ENCODE measurements at regions not wholly inside any gene's neighbourhood (a gene's known extent, or its start where the extent isn't known, plus 50 kb on each side); places are given as distances from the start of the nearest gene placed in this dataset.

- H3K4me3 ChIP-seq (ENCODE audit: insufficient read depth, low read length, poor library complexity, severe bottlenecking): no peak overlapping the region
- H3K27ac ChIP-seq (ENCODE audit: low read depth, low read length): no peak overlapping the region
- no peaks in the 10 kb centered on the region for H4K20me1 ChIP-seq (ENCODE audit: low read depth, low read length)
- no peak for TF ChIP-seq EZH2phosphoT487 (conservative IDR thresholded peaks at IDR 0.05; ENCODE audit: low read length)
- TF ChIP-seq CTCF (IDR thresholded peaks at IDR 0.05; ENCODE audit: insufficient read depth, low read length, poor library complexity, severe bottlenecking): no peak
- no peaks in the 10 kb centered on the region for H3K9me2 ChIP-seq (replicated peaks; ENCODE audit: insufficient read depth, low read length)
- H3K9ac ChIP-seq (ENCODE audit: low read length): no peak overlapping the region
- H3K27me3 ChIP-seq (ENCODE audit: low read length): no peaks in the 10 kb centered on the region
- H3F3A ChIP-seq (ENCODE audit: insufficient read depth): no peaks in the 10 kb centered on the region
- no peak overlapping the region for H3K4me2 ChIP-seq (ENCODE audit: low read depth, low read length, poor library complexity, severe bottlenecking)
- no peak overlapping the region for H2AFZ ChIP-seq (ENCODE audit: low read depth, low read length, severe bottlenecking)
- H3K36me3 ChIP-seq (ENCODE audit: low read length): no peaks in the 10 kb centered on the region
- no peaks in the 10 kb centered on the region for H3K79me2 ChIP-seq (ENCODE audit: insufficient read depth, low read length)
- no peaks in the 10 kb centered on the region for H3K9me3 ChIP-seq (ENCODE audit: insufficient read depth, low read length)
Observed at GRCh38 chrX:40291553-40291952, 193.8 kb upstream of the BCOR start.

GRCh38 chrX:40290517-40290916 is 192.8 kb upstream of the BCOR start:
- H3K9ac ChIP-seq (ENCODE audit: low read length): no peak overlapping the region
- no peaks in the 10 kb centered on the region for H3K27me3 ChIP-seq (ENCODE audit: low read length)
- H3K9me2 ChIP-seq (replicated peaks; ENCODE audit: insufficient read depth, low read length): no peaks in the 10 kb centered on the region
- no peaks in the 10 kb centered on the region for H3K36me3 ChIP-seq (ENCODE audit: low read length)
- H2AFZ ChIP-seq (ENCODE audit: low read depth, low read length, severe bottlenecking): no peak overlapping the region
- H3K4me3 ChIP-seq (ENCODE audit: insufficient read depth, low read length, poor library complexity, severe bottlenecking): no peak overlapping the region
- no peak for TF ChIP-seq EZH2phosphoT487 (conservative IDR thresholded peaks at IDR 0.05; ENCODE audit: low read length)
- TF ChIP-seq CTCF (IDR thresholded peaks at IDR 0.05; ENCODE audit: insufficient read depth, low read length, poor library complexity, severe bottlenecking): no peak
- H3K4me2 ChIP-seq (ENCODE audit: low read depth, low read length, poor library complexity, severe bottlenecking): no peak overlapping the region
- H3K27ac ChIP-seq (ENCODE audit: low read depth, low read length): no peak overlapping the region
- no peaks in the 10 kb centered on the region for H4K20me1 ChIP-seq (ENCODE audit: low read depth, low read length)
- no peaks in the 10 kb centered on the region for H3K79me2 ChIP-seq (ENCODE audit: insufficient read depth, low read length)
- no peaks in the 10 kb centered on the region for H3K9me3 ChIP-seq (ENCODE audit: insufficient read depth, low read length)
- no peaks in the 10 kb centered on the region for H3F3A ChIP-seq (ENCODE audit: insufficient read depth)

GRCh38 chrX:40285876-40286275 is 188.1 kb upstream of the BCOR start:
- no peak overlapping the region for H2AFZ ChIP-seq (ENCODE audit: low read depth, low read length, severe bottlenecking)
- H4K20me1 ChIP-seq (ENCODE audit: low read depth, low read length): no peaks in the 10 kb centered on the region
- no peaks in the 10 kb centered on the region for H3K36me3 ChIP-seq (ENCODE audit: low read length)
- no peak overlapping the region for H3K27ac ChIP-seq (ENCODE audit: low read depth, low read length)
- TF ChIP-seq EZH2phosphoT487 (conservative IDR thresholded peaks at IDR 0.05; ENCODE audit: low read length): no peak
- TF ChIP-seq CTCF (IDR thresholded peaks at IDR 0.05; ENCODE audit: insufficient read depth, low read length, poor library complexity, severe bottlenecking): no peak
- H3K9me3 ChIP-seq (ENCODE audit: insufficient read depth, low read length): no peaks in the 10 kb centered on the region
- H3F3A ChIP-seq (ENCODE audit: insufficient read depth): no peaks in the 10 kb centered on the region
- no peaks in the 10 kb centered on the region for H3K79me2 ChIP-seq (ENCODE audit: insufficient read depth, low read length)
- H3K27me3 ChIP-seq (ENCODE audit: low read length): no peaks in the 10 kb centered on the region
- no peaks in the 10 kb centered on the region for H3K9me2 ChIP-seq (replicated peaks; ENCODE audit: insufficient read depth, low read length)
- no peak overlapping the region for H3K9ac ChIP-seq (ENCODE audit: low read length)
- no peak overlapping the region for H3K4me3 ChIP-seq (ENCODE audit: insufficient read depth, low read length, poor library complexity, severe bottlenecking)
- no peak overlapping the region for H3K4me2 ChIP-seq (ENCODE audit: low read depth, low read length, poor library complexity, severe bottlenecking)

- Histone ChIP-seq H3K79me2 (ENCODE audit: insufficient read depth, low read length) (no peaks in the 10 kb centered on the region), H3K27ac (ENCODE audit: low read depth, low read length) (no peak overlapping the region), H4K20me1 (ENCODE audit: low read depth, low read length) (no peaks in the 10 kb centered on the region), H3K27me3 (ENCODE audit: low read length) (no peaks in the 10 kb centered on the region), H3K9ac (ENCODE audit: low read length) (no peak overlapping the region), H3K9me2 (replicated peaks; ENCODE audit: insufficient read depth, low read length) (no peaks in the 10 kb centered on the region), H2AFZ (ENCODE audit: low read depth, low read length, severe bottlenecking) (no peak overlapping the region), H3K9me3 (ENCODE audit: insufficient read depth, low read length) (no peaks in the 10 kb centered on the region), H3F3A (ENCODE audit: insufficient read depth) (no peaks in the 10 kb centered on the region), H3K4me3 (ENCODE audit: insufficient read depth, low read length, poor library complexity, severe bottlenecking) (no peak overlapping the region), H3K4me2 (ENCODE audit: low read depth, low read length, poor library complexity, severe bottlenecking) (no peak overlapping the region), H3K36me3 (ENCODE audit: low read length) (no peaks in the 10 kb centered on the region)
- TF ChIP-seq EZH2phosphoT487 (conservative IDR thresholded peaks at IDR 0.05; ENCODE audit: low read length) (no peak), CTCF (IDR thresholded peaks at IDR 0.05; ENCODE audit: insufficient read depth, low read length, poor library complexity, severe bottlenecking) (no peak)
Observed at GRCh38 chrX:40284852-40285251, 187.1 kb upstream of the BCOR start.

Data from SU-DHL-6 (cell line).